Left forelimb (tissue), 1 donor: ENCODE measurements at regions not wholly inside any gene's neighbourhood (a gene's known extent, or its start where the extent isn't known, plus 50 kb on each side); places are given as distances from the start of the nearest gene placed in this dataset.

Source experiments
- DNase-seq: peaks from one replicate; pipeline ENCODE4 v3.0.0-alpha.2; 2018; ENCODE audit warnings: low spot score

GRCh38 chr2:236654496-236654895, 84.9 kb downstream of the ACKR3 start:
- DNase-seq = peak; percentile 30

GRCh38 chr2:236656166-236656565, 86.5 kb downstream of the ACKR3 start:
- peak; percentile 28 for DNase-seq

DNA sequence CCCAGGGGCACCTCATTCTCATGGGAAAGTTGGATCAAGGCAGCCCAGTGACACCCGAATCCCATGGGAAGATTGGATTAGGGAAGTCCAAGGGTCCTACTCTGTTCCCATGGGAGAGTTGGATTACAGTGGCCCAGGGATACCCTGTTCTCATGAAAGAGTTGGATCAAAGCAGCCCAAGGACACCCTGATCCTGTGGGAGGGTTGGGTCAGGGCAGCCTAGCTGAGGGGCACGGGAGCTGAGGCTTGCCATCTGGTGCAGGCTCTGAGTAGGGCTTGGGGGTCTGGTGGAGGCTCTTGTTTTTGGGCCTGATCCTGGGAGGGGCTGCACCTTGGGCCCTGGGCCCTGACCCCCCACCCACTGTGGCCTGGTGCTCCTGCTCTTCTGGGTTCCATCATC, 87.1 kb downstream of the ACKR3 start:
- peak; percentile 14 for DNase-seq

GRCh38 chr2:236657215-236657614, 87.6 kb downstream of the ACKR3 start:
- peak; percentile 25 for DNase-seq

GRCh38 chr2:236657801-236658200, 88.2 kb downstream of the ACKR3 start:
- DNase-seq = no peak

- DNase-seq = peak; percentile 59
Measured at GRCh38 chr2:236658974-236659757, 89.5 kb downstream of the ACKR3 start.

- DNase-seq = peak; percentile 63
Measured at GRCh38 chr2:236659758-236660150, 90.1 kb downstream of the ACKR3 start.

DNA sequence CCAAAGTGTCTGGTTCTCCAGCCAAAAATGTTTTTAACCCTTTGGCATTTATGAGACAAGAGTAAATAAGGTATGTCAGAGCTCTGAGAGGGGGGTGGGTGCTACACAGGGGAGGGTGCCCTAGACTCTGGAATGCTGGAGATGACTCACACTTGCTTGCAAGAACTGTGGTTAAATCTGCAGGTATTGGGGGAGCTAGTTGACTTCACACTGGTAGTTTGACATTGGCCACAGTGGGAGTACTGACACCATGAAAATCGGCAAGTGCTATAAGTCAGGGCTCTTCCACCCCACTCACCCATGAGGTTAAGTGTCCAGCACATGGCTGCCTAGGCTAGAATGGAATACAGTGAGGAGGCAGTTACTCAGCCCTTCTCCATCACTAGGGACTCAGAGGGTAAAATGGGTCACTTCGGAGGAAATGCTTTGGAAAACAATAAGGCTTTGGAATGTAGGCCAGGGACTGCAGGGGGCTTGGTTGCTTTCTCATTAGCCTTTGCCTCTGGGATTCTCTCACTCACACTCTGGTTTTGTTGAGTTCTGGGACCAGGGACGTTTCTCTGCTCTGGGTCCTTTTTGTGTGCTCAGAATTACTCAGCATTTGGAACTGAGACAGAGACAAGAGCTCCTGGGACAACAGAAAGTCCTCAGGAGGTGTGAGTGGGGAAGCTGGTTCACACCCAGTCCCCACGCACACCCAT, 91.6 kb downstream of the ACKR3 start:
- DNase-seq = peak; percentile 53

DNA sequence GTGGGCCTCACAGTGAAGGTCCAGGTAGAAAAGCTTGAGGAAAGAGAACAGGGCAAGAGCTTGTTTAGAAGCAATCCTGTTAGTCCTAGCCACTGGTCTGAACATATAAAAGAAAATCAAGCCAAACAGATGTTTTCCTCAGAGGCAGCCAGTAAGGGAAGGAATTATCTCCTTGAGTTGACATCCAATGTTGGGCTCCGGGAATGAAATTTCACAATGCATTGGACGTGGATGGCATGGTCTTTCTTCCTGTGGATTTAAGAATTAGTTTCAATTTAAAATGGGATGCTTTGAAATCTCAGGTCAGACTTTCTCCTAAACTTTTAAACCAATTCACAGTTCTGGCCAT, 92.1 kb downstream of the ACKR3 start:
- no peak for DNase-seq

GRCh38 chr2:236662231-236663185, 92.9 kb downstream of the ACKR3 start:
- peak; percentile 63 for DNase-seq

DNA sequence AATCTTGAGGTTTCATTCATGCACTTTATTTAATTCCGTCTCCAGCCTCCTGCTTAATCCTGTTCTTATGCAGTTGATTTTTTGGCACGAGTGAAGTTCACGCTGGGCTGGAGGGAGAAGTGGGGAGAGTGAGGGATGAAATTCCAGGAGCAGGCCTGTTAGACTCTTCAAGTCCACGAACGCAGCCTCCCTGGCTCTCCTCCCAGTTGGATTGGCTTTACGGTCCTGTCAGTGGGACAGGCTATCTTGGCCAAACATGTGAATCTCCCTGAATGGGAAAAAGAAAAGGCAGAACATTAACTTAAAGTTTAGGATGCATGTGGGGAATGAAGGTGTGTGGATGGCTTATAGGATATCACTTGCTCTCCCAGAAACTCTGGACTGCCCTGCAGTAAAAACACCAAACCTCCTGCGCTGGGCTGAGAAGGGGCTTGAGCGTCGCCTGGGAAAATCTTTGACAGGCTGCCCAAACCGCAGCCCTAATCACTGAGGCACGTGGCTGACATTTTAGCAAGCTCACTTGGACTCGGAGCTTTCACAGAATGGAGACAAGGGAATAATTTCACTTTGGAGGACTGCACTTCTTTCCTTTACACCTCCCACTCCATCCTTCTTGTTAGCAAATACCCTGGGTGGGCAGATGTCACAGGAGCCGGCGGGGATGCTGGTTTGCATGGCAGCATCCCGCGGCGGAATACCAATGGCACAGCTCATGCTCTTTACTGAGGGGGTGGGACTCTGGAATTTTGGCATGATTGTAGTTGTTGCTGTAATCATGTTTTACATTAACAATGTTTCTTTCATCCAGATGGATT, 93.9 kb downstream of the ACKR3 start:
- DNase-seq = peak; percentile 87

GRCh38 chr2:236664136-236664535, 94.5 kb downstream of the ACKR3 start:
- DNase-seq = no peak

DNA sequence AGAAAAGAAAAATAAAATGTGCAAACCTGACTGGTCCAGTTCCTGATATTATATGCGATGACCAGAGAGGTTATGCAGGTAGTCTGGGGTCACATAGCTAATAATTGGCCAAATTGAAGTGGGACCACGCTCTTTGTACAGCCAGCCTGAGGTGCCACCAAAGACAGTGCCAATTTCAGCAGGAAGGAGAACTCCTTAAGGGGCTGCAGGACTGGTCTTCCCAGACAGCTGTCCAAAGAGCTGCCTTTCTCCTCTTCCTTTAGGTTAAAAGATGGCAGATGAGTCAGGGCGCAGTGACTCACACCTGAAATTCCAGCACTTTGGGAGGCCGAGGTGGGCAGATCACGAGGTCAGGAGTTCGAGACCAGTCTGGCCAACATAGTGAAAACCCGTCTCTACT, 95.5 kb downstream of the ACKR3 start:
- peak; percentile 50 for DNase-seq

GRCh38 chr2:236665572-236666118, 96.0 kb downstream of the ACKR3 start:
- peak; percentile 53 for DNase-seq

DNA sequence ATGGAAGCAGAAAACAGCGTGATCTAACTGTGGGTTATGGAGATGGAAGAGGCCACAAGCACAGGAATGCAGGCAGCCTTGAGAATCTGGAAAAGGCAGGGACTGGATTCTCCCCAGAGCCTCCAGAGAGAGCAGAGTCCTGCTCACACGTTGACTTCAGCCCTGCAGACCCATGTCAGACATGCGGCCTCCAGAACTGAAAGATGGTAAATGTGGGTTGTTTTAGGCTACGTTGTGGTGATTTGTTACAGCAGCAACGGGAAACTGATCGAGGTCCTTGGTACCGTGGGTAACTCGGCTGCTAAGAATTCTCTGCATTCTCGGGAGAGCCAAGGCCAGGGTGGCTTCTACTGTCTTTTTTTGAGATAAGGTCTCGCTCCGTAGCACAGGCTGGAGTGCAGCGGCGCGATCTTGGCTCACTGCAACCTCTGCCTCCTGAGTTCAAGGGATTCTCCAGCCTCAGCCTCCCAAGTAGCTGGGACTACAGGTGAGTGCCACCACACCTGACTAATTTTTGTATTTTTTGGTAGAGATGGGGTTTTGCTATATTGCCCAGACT, 97.1 kb downstream of the ACKR3 start:
- peak; percentile 42 for DNase-seq

GRCh38 chr2:236667526-236667925, 97.9 kb downstream of the ACKR3 start:
- peak; percentile 26 for DNase-seq

GRCh38 chr2:236668531-236668969, 98.9 kb downstream of the ACKR3 start:
- DNase-seq = peak; percentile 60

GRCh38 chr2:236670235-236670620, 100.6 kb downstream of the ACKR3 start:
- DNase-seq = peak; percentile 40

DNA sequence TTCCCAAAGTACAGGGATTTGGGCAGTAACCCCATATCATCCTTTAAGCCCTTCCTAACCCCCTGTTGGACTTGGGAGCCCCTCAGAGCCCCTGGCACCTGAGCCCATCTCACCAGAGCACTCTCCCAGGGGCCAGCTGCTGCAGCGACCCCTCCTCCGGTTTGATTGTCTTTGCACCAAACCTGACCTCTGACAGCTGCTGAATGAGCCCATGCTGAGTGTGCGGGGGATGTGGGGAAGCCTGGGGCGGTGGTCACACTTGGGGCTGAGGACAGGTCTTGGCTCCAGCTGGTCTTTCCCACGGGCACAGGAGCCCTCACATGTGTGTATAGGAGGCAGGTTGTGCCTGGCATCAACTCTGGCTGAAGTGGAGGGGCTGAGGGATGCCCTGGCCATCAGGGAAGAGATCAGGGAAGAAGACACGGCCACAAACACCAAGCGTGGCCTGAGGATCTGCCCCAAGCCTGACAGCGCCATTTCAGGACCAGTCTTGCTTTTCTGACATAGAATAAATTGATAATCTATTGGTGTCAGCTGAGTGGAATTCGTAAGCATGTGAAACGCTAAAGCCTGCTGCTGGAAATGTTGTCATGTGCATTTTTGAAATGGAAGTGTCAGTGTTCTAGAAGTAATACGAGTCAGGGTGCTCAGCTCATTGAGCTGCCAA, 102.4 kb downstream of the ACKR3 start:
- peak; percentile 40 for DNase-seq

GRCh38 chr2:236672606-236673005, 103.0 kb downstream of the ACKR3 start:
- no peak for DNase-seq
